Large intestine (tissue), 3 donors: ENCODE measurements at regions not wholly inside any gene's neighbourhood (a gene's known extent, or its start where the extent isn't known, plus 50 kb on each side); places are given as distances from the start of the nearest gene placed in this dataset.

ENCODE experiments used
- DNase-seq, 2 donors: peaks; one replicate each; pipeline versions ENCODE4 v3.0.0 to v3.0.0-alpha.2; 2013
- H3K27ac ChIP-seq: one replicate; pipeline ENCODE4 v1.5.1; 2013; ENCODE audit warnings: low read length
- H3K27me3 ChIP-seq: 2 replicates; pipeline ENCODE4 v1.6.1; 2013; ENCODE audit warnings: low read length; ENCODE audit not compliant: control insufficient read depth, insufficient read depth
- H3K36me3 ChIP-seq: 2 replicates; pipeline ENCODE4 v1.6.1; 2013; ENCODE audit warnings: low read length; ENCODE audit not compliant: control insufficient read depth, insufficient read depth
- H3K4me1 ChIP-seq: one replicate; pipeline ENCODE4 v1.6.1; 2013; ENCODE audit warnings: low read length; ENCODE audit not compliant: control insufficient read depth, insufficient read depth
- H3K4me3 ChIP-seq: one replicate; pipeline ENCODE4 v1.5.1; 2013; ENCODE audit warnings: low read length
- H3K9me3 ChIP-seq: one replicate; pipeline ENCODE4 v1.6.1; 2013; ENCODE audit warnings: mild to moderate bottlenecking, low read depth, low read length, moderate library complexity; ENCODE audit not compliant: control insufficient read depth
- WGBS: methylation state at CpG from one replicate; pipeline ENCODE4 v1.1.5; 2013; ENCODE audit warnings: low lambda C conversion rate; ENCODE audit not compliant: insufficient coverage; 5-methylcytosine and 5-hydroxymethylcytosine counted together

- H3K27me3 ChIP-seq: no peaks in the 10 kb centered on the region
- no CpG with 5 or more reads among the region's 1 CpG for WGBS
Measured at GRCh38 chr2:222351035-222351434, 52.2 kb upstream of the PAX3 start.

DNA sequence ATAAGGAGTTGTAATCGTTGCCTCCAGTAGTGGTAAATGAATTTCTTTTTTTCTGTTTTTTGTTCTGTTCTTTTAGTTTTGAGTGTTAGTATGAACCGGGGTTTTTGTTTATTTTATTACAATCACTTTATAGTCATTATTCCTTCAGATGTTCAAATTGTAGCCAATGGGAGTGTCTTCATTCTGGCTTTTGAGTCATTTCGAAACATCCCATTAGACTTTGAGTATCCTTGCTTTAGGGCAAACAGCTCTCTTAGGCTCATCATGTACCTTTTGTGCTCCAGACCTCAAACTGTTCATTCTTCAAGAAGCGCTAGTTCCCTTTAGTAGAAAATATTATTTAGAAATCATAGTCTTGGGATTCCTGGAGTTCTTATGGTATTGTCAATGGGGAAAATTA is 54.2 kb upstream of the PAX3 start:
- WGBS: 81% methylated on average over 2 of the region's 4 CpGs
- no peak for DNase-seq
- Histone ChIP-seq H3K9me3 (no peaks in the 10 kb centered on the region), H3K27ac (no peak overlapping the region), H3K4me1 (no peaks in the 10 kb centered on the region), H3K36me3 (no peaks in the 10 kb centered on the region), H3K4me3 (no peak overlapping the region), H3K27me3 (no peaks in the 10 kb centered on the region)

More at GRCh38 chr2:222351035-222351434, 52.2 kb upstream of the PAX3 start:
- no peak overlapping the region for H3K27ac ChIP-seq
- DNase-seq: no peak
- no peaks in the 10 kb centered on the region for H3K36me3 ChIP-seq
- no peaks in the 10 kb centered on the region for H3K4me1 ChIP-seq
- H3K9me3 ChIP-seq: no peaks in the 10 kb centered on the region
- H3K4me3 ChIP-seq: no peak overlapping the region

DNA sequence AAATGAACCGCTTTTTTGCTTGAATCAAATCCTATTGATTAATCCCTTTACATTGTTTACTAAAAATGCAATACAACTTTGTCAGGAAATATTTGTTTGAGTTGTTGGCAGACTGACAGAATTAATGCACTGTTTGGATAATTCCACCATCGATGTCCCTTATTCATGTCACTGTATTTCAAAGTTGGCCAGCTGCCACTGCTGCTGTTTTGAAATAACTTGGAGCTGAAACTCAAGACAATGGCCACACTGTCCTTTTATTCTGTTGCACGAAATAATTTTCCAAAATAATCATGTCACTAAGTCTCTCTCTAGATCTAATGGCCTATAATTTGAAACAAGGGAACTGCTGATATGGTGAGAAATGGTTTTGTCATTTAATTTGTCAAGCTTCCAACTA is 55.2 kb upstream of the PAX3 start:
- no peaks in the 10 kb centered on the region for H3K27me3 ChIP-seq
- WGBS: 82% methylated on average over 2 of the region's 3 CpGs
- H3K27ac ChIP-seq: no peak overlapping the region
- no peak for DNase-seq
- no peaks in the 10 kb centered on the region for H3K9me3 ChIP-seq
- H3K36me3 ChIP-seq: no peaks in the 10 kb centered on the region
- H3K4me1 ChIP-seq: no peaks in the 10 kb centered on the region
- no peak overlapping the region for H3K4me3 ChIP-seq

DNA sequence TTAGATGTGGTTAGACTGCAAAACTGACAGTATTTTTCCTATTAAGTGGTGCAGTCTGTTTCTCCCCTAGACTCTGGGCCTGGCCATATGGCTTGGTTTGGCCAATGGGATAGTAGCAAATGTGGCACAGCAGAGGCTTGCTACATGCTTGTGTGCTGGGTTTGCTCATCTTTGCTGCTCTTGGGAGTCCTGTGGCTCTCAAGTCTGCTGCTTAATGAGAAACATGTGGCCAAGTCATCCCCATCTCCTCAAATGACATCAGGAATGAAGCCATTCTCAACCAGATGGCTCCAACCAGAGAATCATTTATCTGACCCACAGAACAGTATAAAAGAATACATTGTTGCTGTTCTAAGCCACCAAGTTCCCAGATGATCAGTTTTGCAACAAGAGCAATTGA is 57.1 kb upstream of the PAX3 start:
- no peaks in the 10 kb centered on the region for H3K27me3 ChIP-seq
- H3K4me1 ChIP-seq: no peaks in the 10 kb centered on the region
- H3K9me3 ChIP-seq: no peaks in the 10 kb centered on the region
- no peak overlapping the region for H3K4me3 ChIP-seq
- no peak for DNase-seq
- H3K27ac ChIP-seq: no peak overlapping the region
- H3K36me3 ChIP-seq: no peaks in the 10 kb centered on the region

DNA sequence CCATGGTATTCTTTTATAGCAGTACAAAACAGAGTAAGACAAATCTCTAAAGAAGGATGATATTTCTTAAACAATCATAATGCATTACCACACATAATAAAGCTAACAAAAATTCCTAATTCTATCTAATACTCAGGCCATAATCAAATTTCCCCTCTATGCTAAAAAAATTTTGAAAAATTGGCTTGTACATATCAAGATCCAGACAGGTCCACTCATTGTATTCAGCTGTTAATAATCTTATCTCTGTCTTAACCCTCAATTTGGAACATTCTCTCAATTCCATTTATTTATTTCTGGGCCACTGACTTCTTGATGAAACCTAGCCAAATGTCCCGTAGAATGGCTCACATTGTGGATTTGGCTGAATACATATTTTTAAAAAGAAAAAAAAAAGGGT is 59.1 kb upstream of the PAX3 start:
- Histone ChIP-seq H3K9me3 (no peaks in the 10 kb centered on the region), H3K27ac (no peak overlapping the region), H3K27me3 (no peaks in the 10 kb centered on the region), H3K4me3 (no peak overlapping the region), H3K36me3 (no peaks in the 10 kb centered on the region), H3K4me1 (no peaks in the 10 kb centered on the region)
- DNase-seq: no peak
- 100% methylated on average over 1 of the region's 1 CpG for WGBS

DNA sequence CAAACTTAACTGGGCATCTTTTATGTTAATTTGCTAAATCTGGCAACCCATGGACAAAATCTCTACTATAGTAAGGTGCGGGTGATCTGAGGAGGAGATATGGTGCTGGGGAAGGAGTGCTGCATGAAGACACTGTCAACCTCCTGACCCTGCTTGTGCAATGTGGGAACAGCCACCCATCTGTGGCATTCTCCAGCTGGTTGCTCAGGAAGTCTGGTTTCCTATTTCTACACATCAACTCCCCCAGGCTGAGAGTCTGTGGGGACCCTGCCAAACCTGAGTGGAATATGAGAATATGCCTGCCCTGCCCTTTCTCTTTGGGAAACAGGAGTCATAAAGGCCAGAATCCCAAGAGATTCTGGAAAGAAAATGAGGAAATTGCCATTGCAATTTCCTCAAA is 60.1 kb upstream of the PAX3 start:
- Histone ChIP-seq H3K4me1 (no peaks in the 10 kb centered on the region), H3K36me3 (no peaks in the 10 kb centered on the region), H3K9me3 (no peaks in the 10 kb centered on the region), H3K27ac (no peak overlapping the region), H3K27me3 (no peaks in the 10 kb centered on the region), H3K4me3 (no peak overlapping the region)
- no CpG with 5 or more reads among the region's 1 CpG for WGBS
- no peak for DNase-seq

DNA sequence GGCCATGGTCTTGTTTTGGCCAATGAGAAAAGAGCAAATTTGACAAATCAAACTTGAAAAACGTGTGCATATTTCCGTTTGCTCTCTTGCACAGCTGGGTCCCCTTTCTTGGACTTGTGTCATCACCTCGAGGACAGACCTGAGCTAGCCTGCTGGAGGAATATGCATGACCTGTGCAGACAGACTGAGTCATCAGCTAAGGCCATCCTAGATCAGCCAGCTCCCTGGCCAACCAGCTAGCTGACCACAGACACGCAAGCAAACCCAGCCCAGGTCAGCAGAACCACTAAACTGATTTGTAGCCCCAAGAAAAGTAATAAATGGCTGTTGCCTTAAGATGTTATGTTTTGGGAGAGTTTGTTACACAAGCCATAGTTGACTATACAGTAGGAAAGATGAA is 61.3 kb upstream of the PAX3 start:
- H3K27me3 ChIP-seq: no peaks in the 10 kb centered on the region
- 80% methylated on average over 1 of the region's 4 CpGs for WGBS
- H3K4me1 ChIP-seq: no peaks in the 10 kb centered on the region
- no peaks in the 10 kb centered on the region for H3K36me3 ChIP-seq
- no peaks in the 10 kb centered on the region for H3K9me3 ChIP-seq
- no peak overlapping the region for H3K4me3 ChIP-seq
- DNase-seq: no peak
- no peak overlapping the region for H3K27ac ChIP-seq

- no peak for DNase-seq
- H3K4me1 ChIP-seq: no peaks in the 10 kb centered on the region
- no peak overlapping the region for H3K27ac ChIP-seq
- no peaks in the 10 kb centered on the region for H3K9me3 ChIP-seq
- H3K27me3 ChIP-seq: no peaks in the 10 kb centered on the region
- WGBS: no CpG with 5 or more reads among the region's 1 CpG
- no peak overlapping the region for H3K4me3 ChIP-seq
- H3K36me3 ChIP-seq: no peaks in the 10 kb centered on the region
Measured at GRCh38 chr2:222360997-222361396, 62.2 kb upstream of the PAX3 start.

- Histone ChIP-seq H3K4me3 (no peak overlapping the region), H3K27me3 (no peaks in the 10 kb centered on the region), H3K36me3 (no peaks in the 10 kb centered on the region), H3K9me3 (no peaks in the 10 kb centered on the region), H3K27ac (no peak overlapping the region), H3K4me1 (no peaks in the 10 kb centered on the region)
- no CpG with 5 or more reads among the region's 3 CpGs for WGBS
- DNase-seq: no peak
Measured at GRCh38 chr2:222361787-222362186, 62.6 kb upstream of the SGPP2 start.

- H3K27ac ChIP-seq: no peak overlapping the region
- no peaks in the 10 kb centered on the region for H3K9me3 ChIP-seq
- no peaks in the 10 kb centered on the region for H3K36me3 ChIP-seq
- no peak for DNase-seq
- no peaks in the 10 kb centered on the region for H3K27me3 ChIP-seq
- H3K4me1 ChIP-seq: no peaks in the 10 kb centered on the region
- WGBS: 86% methylated on average over 1 of the region's 2 CpGs
- H3K4me3 ChIP-seq: no peak overlapping the region
Measured at GRCh38 chr2:222362336-222362735, 62.0 kb upstream of the SGPP2 start.

DNA sequence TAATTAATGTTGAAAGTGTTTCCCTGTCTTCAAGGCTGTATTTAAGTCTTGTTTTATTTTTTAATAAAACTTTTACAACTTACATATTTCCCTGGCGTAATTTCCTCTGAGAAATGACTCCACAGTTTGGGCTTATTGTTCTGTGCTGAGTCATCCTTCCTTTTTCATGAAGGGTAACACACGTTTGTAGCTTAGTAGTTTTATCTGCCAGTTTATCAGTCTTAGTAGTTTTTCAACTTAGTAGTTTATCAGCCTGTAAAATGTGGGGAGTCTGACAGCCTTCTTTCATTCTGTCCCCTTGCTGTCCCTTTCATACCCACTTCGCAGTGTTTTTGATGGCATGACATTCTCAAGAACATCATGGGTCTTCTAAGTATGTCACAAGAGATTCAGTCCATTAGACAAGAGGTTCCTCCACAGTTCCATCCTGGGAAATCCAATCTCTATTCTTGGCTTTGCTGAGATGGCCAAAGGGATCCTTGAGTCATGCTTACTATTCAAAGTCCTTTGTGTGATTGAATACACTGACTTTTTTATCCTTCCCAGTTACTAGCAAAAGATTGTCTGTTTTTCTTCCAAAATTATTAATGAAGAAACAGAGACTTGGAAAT is 60.0 kb upstream of the SGPP2 start:
- Histone ChIP-seq H3K36me3 (no peaks in the 10 kb centered on the region), H3K27ac (no peak overlapping the region), H3K27me3 (no peaks in the 10 kb centered on the region), H3K4me1 (no peaks in the 10 kb centered on the region), H3K4me3 (no peak overlapping the region), H3K9me3 (no peaks in the 10 kb centered on the region)
- DNase-seq: no peak
- 100% methylated on average over 1 of the region's 3 CpGs for WGBS
